Activated T-helper 1 cell treated with anti-CD3 and anti-CD28 coated beads, Interleukin-12 subunit alpha, Interleukin-12 subunit beta, Interleukin-2, Interleukin-4 antibody, amounts not matched to agents 30 ng/mL and 10 ng/mL and 1 ng/mL, durations not matched to agents 14 hours and 24 hours and 36 hours (primary cell): ENCODE measurements at regions not wholly inside any gene's neighbourhood (a gene's known extent, or its start where the extent isn't known, plus 50 kb on each side); places are given as distances from the start of the nearest gene placed in this dataset.

Experiments used
- DNase-seq: peaks from one replicate; pipeline ENCODE4 v3.0.0; 2021; ENCODE audit warnings: low spot score
- H3K27ac Mint-ChIP-seq: one replicate; pipeline ENCODE4 v1.8.0; 2021; ENCODE audit warnings: mild to moderate bottlenecking, mixed read lengths
- H3K27me3 Mint-ChIP-seq: one replicate; pipeline ENCODE4 v1.8.0; 2022; ENCODE audit warnings: mild to moderate bottlenecking, moderate library complexity, mixed read lengths; ENCODE audit not compliant: insufficient read depth
- H3K36me3 Mint-ChIP-seq: one replicate; pipeline ENCODE4 v1.8.0; 2021; ENCODE audit warnings: low read depth, mixed read lengths
- H3K4me1 Mint-ChIP-seq: one replicate; pipeline ENCODE4 v1.8.0; 2021; ENCODE audit warnings: low read depth, mixed read lengths
- H3K4me3 Mint-ChIP-seq: one replicate; pipeline ENCODE4 v1.8.0; 2021; ENCODE audit warnings: mild to moderate bottlenecking, moderate library complexity, mixed read lengths
- H3K9me3 Mint-ChIP-seq: one replicate; pipeline ENCODE4 v1.8.0; 2021; ENCODE audit warnings: mixed read lengths
- intact Hi-C: fragments of 100-400 bp; cut with micrococcal nuclease; formaldehyde crosslinking; loops from one replicate; pipeline ENCODE4 v1.15.1; 2024

DNA sequence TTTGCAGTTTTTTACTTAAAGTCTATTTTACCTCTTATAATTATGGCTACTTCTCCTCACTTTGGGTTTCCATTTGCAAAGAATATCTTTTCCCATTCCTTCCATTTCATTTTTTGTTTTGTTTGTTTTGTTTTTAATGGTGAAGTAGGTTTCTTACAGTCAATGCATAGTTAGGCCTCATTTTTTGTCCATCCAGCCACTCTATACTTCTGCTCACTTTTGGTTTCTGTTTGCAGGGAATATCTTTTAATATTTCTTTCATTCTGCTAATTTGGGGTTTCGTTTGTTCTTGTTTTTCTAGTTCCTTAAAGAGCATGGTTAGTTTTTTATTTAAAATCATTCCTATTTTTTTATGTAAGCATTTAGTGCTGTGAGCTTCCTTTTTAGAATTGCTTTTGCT lies 339.4 kb downstream of the GRB14 start:
- no peak for DNase-seq
- no peaks in the 10 kb centered on the region for H3K4me1 Mint-ChIP-seq
- no peaks in the 10 kb centered on the region for H3K36me3 Mint-ChIP-seq
- no peaks in the 10 kb centered on the region for H3K27me3 Mint-ChIP-seq
- H3K27ac Mint-ChIP-seq, result no peak overlapping the region
- intact Hi-C loops, result no loop called here
- no peaks in the 10 kb centered on the region for H3K9me3 Mint-ChIP-seq
- no peak overlapping the region for H3K4me3 Mint-ChIP-seq

DNA sequence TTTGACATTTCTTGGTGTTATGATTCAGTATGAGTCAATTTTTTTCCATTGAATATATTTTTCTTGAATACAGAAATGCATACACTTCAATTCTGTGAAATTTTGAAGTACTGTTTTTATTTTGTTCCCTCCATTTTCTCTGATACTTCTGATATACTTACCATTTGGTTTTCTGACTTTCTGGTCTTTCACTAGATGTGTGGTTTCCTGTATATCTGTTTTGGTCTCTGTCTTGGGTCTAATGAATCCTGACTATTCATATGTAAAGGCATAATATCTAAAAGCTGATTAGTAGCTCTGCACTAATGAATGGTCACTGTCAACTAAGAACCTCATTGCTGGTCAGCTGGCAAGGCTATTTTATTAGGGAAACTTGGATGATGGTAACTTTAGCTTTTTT lies 345.6 kb downstream of the GRB14 start:
- no peaks in the 10 kb centered on the region for H3K4me1 Mint-ChIP-seq
- no peaks in the 10 kb centered on the region for H3K36me3 Mint-ChIP-seq
- H3K27me3 Mint-ChIP-seq, result no peaks in the 10 kb centered on the region
- no peaks in the 10 kb centered on the region for H3K9me3 Mint-ChIP-seq
- H3K27ac Mint-ChIP-seq, result no peak overlapping the region
- H3K4me3 Mint-ChIP-seq, result no peak overlapping the region
- intact Hi-C loops, result no loop called here
- no peak for DNase-seq

GRCh38 chr2:164260506-164260905 lies 360.8 kb downstream of the GRB14 start:
- H3K27me3 Mint-ChIP-seq, result no peaks in the 10 kb centered on the region
- DNase-seq, result no peak
- no peak overlapping the region for H3K4me3 Mint-ChIP-seq
- intact Hi-C loops, result no loop called here
- no peaks in the 10 kb centered on the region for H3K9me3 Mint-ChIP-seq
- no peak overlapping the region for H3K27ac Mint-ChIP-seq
- no peaks in the 10 kb centered on the region for H3K36me3 Mint-ChIP-seq
- no peaks in the 10 kb centered on the region for H3K4me1 Mint-ChIP-seq

DNA sequence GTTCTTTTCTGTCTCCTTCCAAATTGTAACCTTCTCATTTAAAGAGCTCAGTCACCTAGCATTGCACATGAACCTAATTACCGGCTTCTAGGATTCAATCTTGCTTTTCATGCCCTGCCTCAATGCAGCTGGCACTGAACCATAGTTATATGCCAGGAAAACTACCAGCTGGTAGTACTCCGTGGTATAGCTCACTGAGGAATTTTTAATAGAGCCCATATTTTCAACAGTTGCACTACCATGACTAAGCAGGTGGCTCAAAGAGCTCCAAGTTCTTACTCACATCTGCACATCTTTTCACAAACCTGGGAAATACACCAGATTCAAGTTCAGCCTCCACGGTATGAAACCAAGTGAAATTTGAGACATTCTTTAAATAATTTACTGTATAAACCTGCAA lies 363.5 kb downstream of the GRB14 start:
- Mint-ChIP-seq H3K36me3 (no peaks in the 10 kb centered on the region), H3K27me3 (no peaks in the 10 kb centered on the region), H3K4me3 (no peak overlapping the region), H3K4me1 (no peaks in the 10 kb centered on the region), H3K27ac (no peak overlapping the region), H3K9me3 (no peaks in the 10 kb centered on the region)
- intact Hi-C loops, result no loop called here
- no peak for DNase-seq

DNA sequence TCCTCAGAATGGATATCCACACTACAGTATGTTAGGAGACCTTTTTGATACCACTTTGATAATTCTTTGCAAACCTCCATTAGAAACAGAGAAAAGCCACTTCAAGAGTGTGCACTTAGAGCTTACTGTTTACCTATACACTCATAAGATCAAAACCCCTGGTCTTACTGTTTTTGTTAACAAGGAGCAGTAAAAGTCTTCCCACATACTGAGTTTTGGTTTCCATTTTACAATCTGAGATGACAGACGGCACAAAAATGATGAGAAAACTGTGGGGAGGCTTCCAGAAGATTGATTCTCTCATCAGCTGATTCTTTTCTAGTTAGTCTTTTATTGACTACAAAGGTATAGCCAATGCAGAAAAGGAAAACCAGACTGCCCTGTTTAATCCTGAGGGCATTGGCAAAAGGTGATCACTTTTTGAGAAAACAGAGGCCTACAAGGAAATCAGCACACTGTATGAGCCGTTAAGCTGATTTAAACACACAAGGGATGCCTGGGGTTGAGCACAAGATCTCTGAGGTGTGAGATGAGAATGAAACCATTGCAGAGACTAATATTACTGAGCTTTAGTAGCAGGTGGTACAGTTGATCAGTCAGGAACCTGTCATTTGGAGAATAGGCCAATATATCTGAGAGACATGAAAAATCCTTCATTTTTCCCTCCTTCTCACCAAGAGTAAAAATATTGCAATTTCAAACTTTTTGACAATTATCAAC lies 368.6 kb downstream of the GRB14 start:
- no peak overlapping the region for H3K27ac Mint-ChIP-seq
- intact Hi-C loops, result no loop called here
- H3K27me3 Mint-ChIP-seq, result no peaks in the 10 kb centered on the region
- H3K4me1 Mint-ChIP-seq, result no peaks in the 10 kb centered on the region
- H3K4me3 Mint-ChIP-seq, result no peak overlapping the region
- no peak for DNase-seq
- H3K36me3 Mint-ChIP-seq, result no peaks in the 10 kb centered on the region
- H3K9me3 Mint-ChIP-seq, result no peaks in the 10 kb centered on the region

- DNase-seq, result no peak
- Mint-ChIP-seq H3K4me1 (no peaks in the 10 kb centered on the region), H3K27ac (no peak overlapping the region), H3K4me3 (no peak overlapping the region), H3K36me3 (no peaks in the 10 kb centered on the region), H3K9me3 (no peaks in the 10 kb centered on the region), H3K27me3 (no peaks in the 10 kb centered on the region)
- intact Hi-C loops, result no loop called here
Observed at GRCh38 chr2:164243315-164243714, 378.0 kb downstream of the GRB14 start.

- intact Hi-C loops, result no loop called here
- Mint-ChIP-seq H3K4me3 (no peak overlapping the region), H3K27me3 (no peaks in the 10 kb centered on the region), H3K4me1 (no peaks in the 10 kb centered on the region), H3K36me3 (no peaks in the 10 kb centered on the region), H3K27ac (no peak overlapping the region), H3K9me3 (no peaks in the 10 kb centered on the region)
- DNase-seq, result no peak
Observed at GRCh38 chr2:164242409-164242808, 378.9 kb downstream of the GRB14 start.

DNA sequence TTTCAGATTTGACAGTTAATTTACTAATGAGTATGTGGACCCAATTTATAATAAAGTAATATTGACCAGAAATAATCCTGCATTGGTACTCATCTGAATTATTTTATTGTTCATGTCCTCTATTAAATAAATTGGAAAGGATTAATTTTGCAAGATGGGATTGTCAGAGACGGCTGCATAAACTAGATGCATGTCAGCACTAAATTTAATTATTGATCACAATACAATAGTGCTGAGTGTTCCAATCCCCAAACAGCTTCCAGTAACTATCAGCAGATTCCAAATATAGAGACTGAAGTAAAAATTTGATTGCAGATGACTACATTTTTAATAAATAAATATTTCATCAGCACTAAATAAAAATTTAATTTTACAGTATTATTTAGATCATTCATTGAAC lies 387.2 kb downstream of the GRB14 start:
- DNase-seq, result no peak
- Mint-ChIP-seq H3K27me3 (no peaks in the 10 kb centered on the region), H3K9me3 (no peaks in the 10 kb centered on the region), H3K4me3 (no peak overlapping the region), H3K27ac (no peak overlapping the region), H3K36me3 (no peaks in the 10 kb centered on the region), H3K4me1 (no peaks in the 10 kb centered on the region)
- intact Hi-C loops, result no loop called here

DNA sequence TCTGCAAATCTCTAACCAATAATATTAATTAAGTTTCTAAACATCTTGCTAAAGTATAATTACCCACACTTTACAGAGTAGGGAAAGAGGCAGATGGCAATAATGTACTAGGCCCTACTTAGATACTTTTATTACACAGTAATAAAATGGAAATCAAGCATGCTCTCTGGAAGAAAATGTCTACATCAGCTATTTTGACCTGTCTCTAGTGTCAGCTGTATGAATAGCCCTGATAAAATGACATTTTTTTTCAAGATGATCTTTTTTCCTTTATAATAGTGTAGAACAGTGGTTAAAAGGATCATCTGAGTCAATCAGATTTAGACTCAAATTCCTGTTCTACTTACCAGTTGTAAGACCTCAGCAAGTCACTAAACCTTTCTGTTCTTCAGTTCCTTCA lies 397.3 kb downstream of the GRB14 start:
- intact Hi-C loops, result no loop called here
- Mint-ChIP-seq H3K27me3 (no peaks in the 10 kb centered on the region), H3K36me3 (no peaks in the 10 kb centered on the region), H3K4me3 (no peak overlapping the region), H3K4me1 (no peaks in the 10 kb centered on the region), H3K27ac (no peak overlapping the region), H3K9me3 (no peaks in the 10 kb centered on the region)
- no peak for DNase-seq

- no peaks in the 10 kb centered on the region for H3K27me3 Mint-ChIP-seq
- intact Hi-C loops, result no loop called here
- H3K27ac Mint-ChIP-seq, result no peak overlapping the region
- no peaks in the 10 kb centered on the region for H3K9me3 Mint-ChIP-seq
- DNase-seq, result no peak
- no peaks in the 10 kb centered on the region for H3K4me1 Mint-ChIP-seq
- H3K4me3 Mint-ChIP-seq, result no peak overlapping the region
- H3K36me3 Mint-ChIP-seq, result no peaks in the 10 kb centered on the region
Observed at GRCh38 chr2:164221473-164221872, 399.8 kb downstream of the GRB14 start.

DNA sequence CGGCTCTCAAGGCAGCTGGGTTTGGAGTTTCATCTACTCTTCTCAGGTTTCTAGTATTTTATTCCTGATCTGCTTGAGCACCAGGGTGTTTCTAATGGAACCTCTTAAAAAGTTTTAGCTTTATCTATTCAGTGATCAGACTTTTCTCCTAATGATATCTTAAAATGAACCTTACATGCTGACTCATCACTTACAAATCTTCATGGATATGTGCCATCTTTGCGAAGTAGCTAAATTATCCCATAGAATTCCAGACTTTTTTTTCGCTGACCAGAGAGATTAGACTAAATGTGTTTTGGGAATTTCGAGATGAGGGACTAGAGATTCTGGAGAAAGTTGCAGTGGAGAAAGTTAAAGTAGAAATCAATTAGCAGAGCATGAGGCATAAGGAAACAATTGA lies 401.0 kb downstream of the GRB14 start:
- Mint-ChIP-seq H3K9me3 (no peaks in the 10 kb centered on the region), H3K36me3 (no peaks in the 10 kb centered on the region), H3K27me3 (no peaks in the 10 kb centered on the region), H3K4me1 (no peaks in the 10 kb centered on the region), H3K27ac (no peak overlapping the region), H3K4me3 (no peak overlapping the region)
- intact Hi-C loops, result no loop called here
- DNase-seq, result no peak

GRCh38 chr2:164213916-164214315 lies 407.4 kb downstream of the GRB14 start:
- Mint-ChIP-seq H3K27ac (no peak overlapping the region), H3K4me1 (no peaks in the 10 kb centered on the region), H3K9me3 (peaks cover 7% of the 10 kb centered on the region), H3K36me3 (no peaks in the 10 kb centered on the region), H3K27me3 (no peaks in the 10 kb centered on the region), H3K4me3 (no peak overlapping the region)
- DNase-seq, result no peak
- intact Hi-C loops, result no loop called here

DNA sequence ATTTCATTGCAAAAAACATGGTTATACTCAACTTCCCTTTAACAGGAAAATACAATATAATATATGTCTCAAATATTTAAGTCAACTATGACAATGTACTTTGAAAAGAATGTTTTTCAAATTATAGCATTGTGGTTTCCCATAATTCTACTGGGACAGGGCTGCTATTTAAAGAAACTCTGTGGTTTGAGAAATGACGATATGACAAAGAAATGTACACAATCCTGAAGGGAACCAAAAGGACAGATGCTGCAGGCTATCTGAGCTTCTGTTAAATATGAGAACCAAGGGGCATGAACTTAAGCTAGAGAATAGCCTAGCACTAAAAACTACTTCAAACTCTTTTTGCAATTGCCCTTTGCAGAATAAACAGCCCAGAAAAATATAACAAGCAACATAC lies 415.9 kb downstream of the GRB14 start:
- no peaks in the 10 kb centered on the region for H3K4me1 Mint-ChIP-seq
- intact Hi-C loops, result no loop called here

DNA sequence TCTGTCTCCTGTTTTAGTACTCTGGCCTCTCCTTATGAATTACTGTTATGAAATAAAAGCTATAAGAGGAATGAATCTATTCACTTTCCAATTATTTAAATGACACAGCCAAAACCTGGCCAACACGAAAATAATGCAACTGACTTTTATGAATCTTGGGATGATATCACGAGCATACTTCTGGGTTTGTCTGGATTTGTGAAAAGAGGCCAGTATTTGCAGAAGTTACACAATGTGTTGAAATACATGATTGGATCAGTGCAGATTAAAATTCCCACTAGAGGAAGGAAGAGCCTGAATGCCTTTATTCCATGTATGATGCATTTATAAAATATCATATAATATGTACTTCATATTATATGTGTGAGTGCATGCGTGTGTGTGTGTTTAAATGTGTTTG lies 418.2 kb downstream of the GRB14 start:
- Mint-ChIP-seq H3K27me3 (no peaks in the 10 kb centered on the region), H3K27ac (no peak overlapping the region), H3K4me1 (no peaks in the 10 kb centered on the region), H3K9me3 (peaks cover 4% of the 10 kb centered on the region), H3K36me3 (no peaks in the 10 kb centered on the region), H3K4me3 (no peak overlapping the region)
- no peak for DNase-seq
- intact Hi-C loops, result no loop called here

More for the DNA sequence above, 415.9 kb downstream of the GRB14 start:
- Mint-ChIP-seq H3K36me3 (no peaks in the 10 kb centered on the region), H3K27ac (no peak overlapping the region), H3K9me3 (no peaks in the 10 kb centered on the region), H3K27me3 (no peaks in the 10 kb centered on the region), H3K4me3 (no peak overlapping the region)
- no peak for DNase-seq
